IMR-90 (cell line): ENCODE measurements at regions not wholly inside any gene's neighbourhood (a gene's known extent, or its start where the extent isn't known, plus 50 kb on each side); places are given as distances from the start of the nearest gene placed in this dataset.

Source experiments
- ATAC-seq: fragments of 200-7000 bp; cut with Tn5 transposase; 2 replicates; pipeline ENCODE4 v1.9.1; 2020; ENCODE audit warnings: low read depth, mild to moderate bottlenecking, moderate library complexity
- BruUV-seq: library from RNA; stranded (reverse); fragments of 400-500 nt; replicated peaks from 2 replicates; lab custom pipeline; 2021; lab: Mats Ljungman, UMichigan
- CTCF ChIA-PET: fragments of 300-600 bp; formaldehyde crosslinking; extraction: SDS; loops from one replicate; lab custom pipeline; 2021; ENCODE audit warnings: antibody characterized with exemption; lab: Yijun Ruan, JAX
- POLR2A ChIA-PET: fragments of 300-600 bp; sonication (Branson Sonifier 250); formaldehyde crosslinking; loops from one replicate; lab custom pipeline; 2022; ENCODE audit warnings: antibody characterized with exemption; ENCODE audit not compliant: unreplicated experiment; lab: Charles Lee
- DNase-seq: peaks from one replicate; pipeline ENCODE4 v3.0.0; 2013
- H2AFZ ChIP-seq: replicated peaks from 2 replicates; pipeline ENCODE3; 2013; ENCODE audit warnings: low read length, mild to moderate bottlenecking; ENCODE audit not compliant: poor library complexity
- H2AK5ac ChIP-seq: 2 replicates; pipeline ENCODE4 v1.6.1; 2013; ENCODE audit warnings: low read depth, low read length, inconsistent platforms
- H2AK9ac ChIP-seq: replicated peaks from 2 replicates; pipeline ENCODE3; 2013; ENCODE audit warnings: mild to moderate bottlenecking, low read depth, low read length, moderate library complexity; ENCODE audit not compliant: poor library complexity
- H2BK120ac ChIP-seq: 2 replicates; pipeline ENCODE4 v1.6.1; 2013; ENCODE audit warnings: low read depth, low read length, inconsistent platforms
- H2BK15ac ChIP-seq: 3 replicates; pipeline ENCODE4 v1.6.1; 2013; ENCODE audit warnings: low read depth, low read length, inconsistent platforms
- H2BK20ac ChIP-seq: 2 replicates; pipeline ENCODE4 v1.6.1; 2013; ENCODE audit warnings: low read depth, mild to moderate bottlenecking, inconsistent platforms, low read length, moderate library complexity
- H2BK5ac ChIP-seq: 2 replicates; pipeline ENCODE4 v1.6.1; 2013; ENCODE audit warnings: mild to moderate bottlenecking, low read depth, low read length, inconsistent platforms; ENCODE audit not compliant: poor library complexity, severe bottlenecking
- H3K14ac ChIP-seq: replicated peaks from 2 replicates; pipeline ENCODE4 v1.6.1; 2013; ENCODE audit warnings: low read depth, low read length, inconsistent platforms
- H3K18ac ChIP-seq: 2 replicates; pipeline ENCODE4 v1.6.1; 2013; ENCODE audit warnings: low read depth, low read length, control low read depth
- H3K23ac ChIP-seq: 2 replicates; pipeline ENCODE4 v1.6.1; 2013; ENCODE audit warnings: low read depth, low read length, inconsistent platforms
- H3K27ac ChIP-seq: 2 replicates; pipeline ENCODE4 v1.5.1; 2013; ENCODE audit warnings: mild to moderate bottlenecking, control low read depth, low read length; ENCODE audit not compliant: insufficient read depth
- H3K27me3 ChIP-seq: 2 replicates; pipeline ENCODE4 v1.6.1; 2013; ENCODE audit warnings: low read length; ENCODE audit not compliant: control insufficient read depth, insufficient read depth
- H3K36me3 ChIP-seq: 2 replicates; pipeline ENCODE4 v1.6.1; 2013; ENCODE audit warnings: low read length, mixed read lengths; ENCODE audit not compliant: control insufficient read depth, insufficient read depth
- H3K4ac ChIP-seq: 2 replicates; pipeline ENCODE4 v1.6.1; 2013; ENCODE audit warnings: low read depth, low read length, inconsistent platforms
- H3K4me1 ChIP-seq: 2 replicates; pipeline ENCODE4 v1.6.1; 2013; ENCODE audit warnings: low read length, mixed read lengths; ENCODE audit not compliant: control insufficient read depth, insufficient read depth
- H3K4me2 ChIP-seq: 2 replicates; pipeline ENCODE4 v1.6.1; 2013; ENCODE audit warnings: low read depth, mild to moderate bottlenecking, control low read depth, low read length, moderate library complexity
- H3K4me3 ChIP-seq: 2 replicates; pipeline ENCODE4 v1.5.1; 2013; ENCODE audit warnings: low read depth, mild to moderate bottlenecking, control low read depth, low read length, moderate library complexity; ENCODE audit not compliant: insufficient read depth
- H3K56ac ChIP-seq: 2 replicates; pipeline ENCODE4 v1.6.1; 2013; ENCODE audit warnings: low read length, inconsistent platforms; ENCODE audit not compliant: insufficient read depth; ENCODE audit errors: extremely low read depth
- H3K79me1 ChIP-seq, 2 experiments: 2 replicates each; pipeline ENCODE4 v1.6.1; 2013; ENCODE audit warnings: low read length in 2 of 2, inconsistent platforms in 1 of 2, low read depth in 1 of 2
- H3K9ac ChIP-seq: 2 replicates; pipeline ENCODE4 v1.6.1; 2013; ENCODE audit warnings: low read depth, low read length, control low read depth
- H3K9me1 ChIP-seq: 2 replicates; pipeline ENCODE4 v1.6.1; 2013; ENCODE audit warnings: low read length, inconsistent platforms; ENCODE audit not compliant: insufficient read depth
- H3K9me3 ChIP-seq: 2 replicates; pipeline ENCODE4 v1.6.1; 2013; ENCODE audit warnings: low read length; ENCODE audit not compliant: control insufficient read depth, insufficient read depth
- H4K20me1 ChIP-seq: 2 replicates; pipeline ENCODE4 v1.6.1; 2013; ENCODE audit warnings: low read length, inconsistent platforms; ENCODE audit not compliant: insufficient read depth
- H4K5ac ChIP-seq: 2 replicates; pipeline ENCODE4 v1.6.1; 2013; ENCODE audit warnings: mild to moderate bottlenecking, low read depth, low read length, control low read depth
- H4K8ac ChIP-seq, 2 experiments: 2 replicates each; pipeline ENCODE4 v1.6.1; 2013; ENCODE audit warnings: low read depth in 2 of 2, low read length in 2 of 2, control low read depth in 1 of 2, inconsistent platforms in 1 of 2
- H4K91ac ChIP-seq: 2 replicates; pipeline ENCODE4 v1.6.1; 2013; ENCODE audit warnings: low read depth, low read length, inconsistent platforms; ENCODE audit not compliant: insufficient read depth
- BHLHE40 ChIP-seq: fragments of 150-350 bp; IDR thresholded peaks from 2 replicates; pipeline ENCODE4 v1.6.1; 2016; ENCODE audit warnings: mild to moderate bottlenecking, low read depth, low read length
- CEBPB ChIP-seq: IDR thresholded peaks from 2 replicates; pipeline ENCODE4 v1.6.1; 2012; ENCODE audit warnings: low read depth, low read length, improper control_type of control experiment
- CTCF ChIP-seq: conservative IDR thresholded peaks from 2 replicates; pipeline ENCODE4 v1.5.1; 2012; ENCODE audit warnings: mild to moderate bottlenecking, low read depth, low read length, improper control_type of control experiment
- MAFK ChIP-seq: IDR thresholded peaks from 2 replicates; pipeline ENCODE4 v1.6.1; 2012; ENCODE audit warnings: low read depth, low read length, improper control_type of control experiment
- MAZ ChIP-seq: IDR thresholded peaks from 2 replicates; pipeline ENCODE4 v1.6.1; 2012; ENCODE audit warnings: low read depth, mild to moderate bottlenecking, low read length, improper control_type of control experiment, moderate library complexity, borderline replicate concordance
- NFE2L2 ChIP-seq: fragments of 150-350 bp; IDR thresholded peaks from 2 replicates; pipeline ENCODE4 v1.6.1; 2016; ENCODE audit warnings: low read depth, mild to moderate bottlenecking, low read length
- POLR2A ChIP-seq: IDR thresholded peaks from 2 replicates; pipeline ENCODE4 v1.6.1; 2012; ENCODE audit warnings: mild to moderate bottlenecking, low read depth, low read length
- RAD21 ChIP-seq: IDR thresholded peaks from 2 replicates; pipeline ENCODE4 v1.6.1; 2012; ENCODE audit warnings: low read length, improper control_type of control experiment
- WGBS, 2 experiments: methylation state at CpG; one replicate each; pipeline versions ENCODE4 v1.1.5 to v1.1.7; 2013; ENCODE audit warnings: missing lambda C conversion rate in 2 of 2; ENCODE audit not compliant: insufficient read length in 1 of 2; ENCODE audit errors: extremely low coverage in 2 of 2; 5-methylcytosine and 5-hydroxymethylcytosine counted together
- dilution Hi-C: fragments of 300-500 bp; cut with HindIII; formaldehyde crosslinking; loops from one replicate; pipeline ENCODE4 v1.14.3; 2018; ENCODE audit warnings: low sequenced_read_pairs; ENCODE audit not compliant: unreplicated experiment
- in situ Hi-C: fragments of 300-500 bp; cut with MboI; formaldehyde crosslinking; loops from 3 replicates; pipeline ENCODE4 v1.14.3; 2019; ENCODE audit warnings: low sequenced_read_pairs, inconsistent platforms, mixed read lengths
- intact Hi-C: fragments of 100-400 bp; cut with micrococcal nuclease; formaldehyde crosslinking; loops from 2 replicates; pipeline ENCODE4 v1.10.0; 2022

DNA sequence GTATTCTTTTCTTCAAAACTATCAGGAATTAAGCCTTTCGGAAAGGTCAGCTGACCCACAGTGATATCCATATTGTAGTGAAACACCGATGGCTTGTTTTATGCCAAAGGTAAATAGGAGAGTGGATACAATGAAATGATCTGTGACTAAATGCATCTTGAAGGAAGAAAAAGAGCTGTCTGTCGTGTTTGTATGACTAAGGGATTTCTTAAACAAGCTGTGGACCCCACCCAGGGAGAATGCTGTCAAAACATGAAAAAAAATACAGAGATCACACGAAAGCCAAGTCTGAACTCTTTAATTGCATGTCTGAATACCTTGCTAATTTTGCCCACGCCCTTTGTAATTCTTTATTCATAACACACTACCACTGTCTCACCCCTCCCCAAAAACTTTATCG is 286.4 kb upstream of the WWC1 start:
- H3K4me1 ChIP-seq, result no peaks in the 10 kb centered on the region

More for the DNA sequence above, 286.4 kb upstream of the WWC1 start:
- DNase-seq (no peak), ATAC-seq (no peak)
- no peak overlapping the region for H3K4me2 ChIP-seq
- no peak overlapping the region for H3K56ac ChIP-seq
- H2BK15ac ChIP-seq, result no peak overlapping the region
- in situ Hi-C loops, result no loop called here
- no peak overlapping the region for H3K18ac ChIP-seq
- no peak overlapping the region for H3K27ac ChIP-seq
- H4K20me1 ChIP-seq, result no peaks in the 10 kb centered on the region
- no peak overlapping the region for H2AFZ ChIP-seq
- no peak overlapping the region for H3K4ac ChIP-seq
- no TSS peak for BruUV-seq
- H2BK5ac ChIP-seq, result no peak overlapping the region
- H3K4me3 ChIP-seq, result no peak overlapping the region
- 46% methylated on average over 2 of the region's 6 CpGs; no CpG with 5 or more reads in 1 of the 2 experiments for WGBS, 2 experiments
- no peaks in the 10 kb centered on the region for H3K36me3 ChIP-seq
- intact Hi-C loops, result no loop called here
- TF ChIP-seq BHLHE40, result no peak
- no peak for TF ChIP-seq CEBPB
- no peak for TF ChIP-seq RAD21
- TF ChIP-seq CTCF, result no peak
- no peak for TF ChIP-seq NFE2L2
- TF ChIP-seq MAZ, result no peak
- TF ChIP-seq POLR2A, result no peak
- no peak for TF ChIP-seq MAFK
- ChIA-PET POLR2A (no interaction called here), CTCF (no interaction called here)
- H3K14ac ChIP-seq, result no peak overlapping the region
- no peak overlapping the region for H4K91ac ChIP-seq
- H3K27me3 ChIP-seq, result no peaks in the 10 kb centered on the region
- H2AK9ac ChIP-seq, result no peak overlapping the region
- H2BK120ac ChIP-seq, result no peak overlapping the region
- no peak overlapping the region for H4K5ac ChIP-seq
- no peak overlapping the region for H3K23ac ChIP-seq
- H2AK5ac ChIP-seq, result no peak overlapping the region
- no peak overlapping the region for H2BK20ac ChIP-seq
- H3K9me1 ChIP-seq, result no peaks in the 10 kb centered on the region
- H4K8ac ChIP-seq, result no peak overlapping the region
- H3K9ac ChIP-seq, result no peak overlapping the region
- H3K79me1 ChIP-seq, result no peaks in the 10 kb centered on the region
- dilution Hi-C loops, result no loop called here
- H3K9me3 ChIP-seq, result no peaks in the 10 kb centered on the region
